Activated T-helper 9 cell treated with anti-CD3 and anti-CD28 coated beads, Interleukin-2, amount 50 U/mL, for 16 hours (primary cell): ENCODE measurements at regions not wholly inside any gene's neighbourhood (a gene's known extent, or its start where the extent isn't known, plus 50 kb on each side); places are given as distances from the start of the nearest gene placed in this dataset.
"Not testable (repeated sequence)": the region's sequence is repeated elsewhere in the genome, so short reads cannot be mapped to it uniquely, and the experiment has no call there.

Source experiments
- DNase-seq: peaks from one replicate; pipeline ENCODE4 v3.0.0-alpha.2; 2020; ENCODE audit warnings: low read depth

DNA sequence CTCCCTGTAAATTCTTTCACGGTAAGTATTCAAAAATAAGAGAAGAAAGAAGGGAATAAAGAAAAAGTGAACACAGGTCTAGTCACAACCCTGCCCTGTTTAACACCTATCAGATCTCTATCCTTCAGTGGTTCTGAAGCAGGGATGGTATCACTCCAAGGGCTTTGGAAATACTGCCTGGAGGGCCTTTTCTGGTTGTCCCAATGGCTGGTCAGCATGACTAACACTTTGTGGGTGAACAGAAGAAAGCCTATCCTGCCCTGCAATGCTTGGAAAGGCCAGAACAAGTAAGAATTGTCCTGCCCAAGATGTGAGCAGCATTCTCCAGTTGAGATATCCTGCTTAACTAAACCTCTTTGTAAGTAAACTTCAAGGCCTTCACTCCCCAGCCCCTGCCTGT is 124.9 kb downstream of the TMEM167A start:
- DNase-seq = no peak

GRCh38 chr5:82944267-82944666 is 132.9 kb downstream of the TMEM167A start:
- not testable (repeated sequence) for DNase-seq

- DNase-seq = no peak
These were observed 134.9 kb downstream of the TMEM167A start for GRCh38 chr5:82942083-82942881.

DNA sequence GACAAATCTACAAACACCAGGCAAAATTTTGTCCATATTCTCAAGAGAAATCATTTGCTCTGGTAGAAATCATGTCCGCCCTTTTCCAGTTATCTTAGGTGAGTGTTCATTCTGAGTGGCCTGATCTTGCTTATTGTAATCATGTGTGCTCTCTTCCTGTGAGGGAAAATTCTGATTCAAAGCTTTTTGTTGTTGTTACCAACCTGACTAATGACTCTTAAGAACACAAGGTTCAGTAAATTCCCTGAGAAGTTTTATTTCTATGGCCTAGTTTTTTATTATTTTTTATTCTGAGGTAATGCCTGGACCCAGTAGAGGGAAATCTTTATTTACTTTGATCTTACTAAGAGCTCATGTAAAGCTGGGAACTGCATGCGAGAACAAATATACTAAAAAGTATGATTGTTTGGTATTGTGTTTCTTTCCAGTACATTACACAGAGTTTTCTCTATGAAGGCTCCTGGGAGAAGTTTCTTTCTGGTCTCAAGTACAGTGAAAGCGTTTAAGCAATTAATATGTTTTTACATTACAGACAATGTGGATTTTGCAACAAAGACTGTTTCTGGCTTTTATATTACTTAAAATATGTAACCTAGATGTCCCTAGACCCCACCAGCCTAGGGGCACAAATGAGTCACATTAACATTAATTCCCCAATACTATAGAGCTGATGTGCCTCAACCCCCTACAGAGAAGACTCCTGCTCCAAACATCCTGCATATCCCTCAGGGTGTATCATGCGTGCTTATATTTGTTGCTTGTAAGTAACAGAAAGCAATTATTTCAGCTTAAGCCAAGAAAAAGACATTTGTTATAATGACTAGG is 138.1 kb downstream of the TMEM167A start:
- no peak for DNase-seq

DNA sequence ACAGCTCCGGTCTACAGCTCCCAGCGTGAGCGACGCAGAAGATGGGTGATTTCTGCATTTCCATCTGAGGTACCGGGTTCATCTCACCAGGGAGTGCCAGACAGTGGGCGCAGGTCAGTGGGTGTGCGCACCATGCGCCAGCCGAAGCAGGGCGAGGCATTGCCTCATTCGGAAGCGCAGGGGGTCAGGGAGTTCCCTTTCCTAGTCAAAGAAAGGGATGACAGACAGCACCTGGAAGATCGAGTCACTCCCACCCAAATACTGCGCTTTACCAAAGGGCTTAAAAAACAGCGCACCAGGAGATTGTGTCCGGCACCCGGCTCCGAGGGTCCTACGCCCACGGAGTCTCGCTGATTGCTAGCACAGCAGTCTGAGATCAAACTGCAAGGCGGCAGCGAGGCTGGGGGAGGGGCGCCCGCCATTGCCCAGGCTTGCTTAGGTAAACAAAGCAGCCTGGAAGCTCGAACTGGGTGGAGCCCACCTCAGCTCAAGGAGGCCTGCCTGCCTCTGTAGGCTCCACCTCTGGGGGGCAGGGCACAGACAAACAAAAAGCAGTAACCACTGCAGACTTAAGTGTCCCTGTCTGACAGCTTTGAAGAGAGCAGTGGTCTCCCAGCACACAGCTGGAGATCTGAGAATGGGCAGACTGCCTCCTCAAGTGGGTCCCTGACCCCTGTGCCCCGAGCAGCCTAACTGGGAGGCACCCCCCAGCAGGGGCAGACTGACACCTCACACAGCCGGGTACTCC is 144.5 kb downstream of the TMEM167A start:
- DNase-seq = not testable (repeated sequence)

GRCh38 chr5:82931110-82931509 is 146.1 kb downstream of the TMEM167A start:
- no peak for DNase-seq

DNA sequence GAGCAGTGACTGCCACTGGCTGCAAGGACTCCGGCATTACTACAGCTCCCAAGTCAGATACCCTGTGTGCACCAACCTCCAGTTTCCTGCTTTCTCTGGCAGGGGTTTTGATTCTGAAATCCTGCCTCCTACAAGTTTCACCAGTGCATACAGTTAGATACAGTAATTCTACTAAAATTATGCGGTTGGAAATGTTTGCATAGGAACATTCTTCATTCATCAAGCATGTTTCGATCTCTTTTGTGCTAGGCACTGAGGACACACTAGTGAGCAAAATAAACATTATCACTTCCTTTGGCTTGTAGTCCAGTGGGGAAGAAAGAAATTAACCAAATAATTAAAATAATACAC is 152.2 kb downstream of the TMEM167A start:
- DNase-seq = no peak

- DNase-seq = no peak
These were observed 152.8 kb downstream of the TMEM167A start for GRCh38 chr5:82924226-82925060.

GRCh38 chr5:82922086-82922734 is 155.0 kb downstream of the TMEM167A start:
- no peak for DNase-seq

DNA sequence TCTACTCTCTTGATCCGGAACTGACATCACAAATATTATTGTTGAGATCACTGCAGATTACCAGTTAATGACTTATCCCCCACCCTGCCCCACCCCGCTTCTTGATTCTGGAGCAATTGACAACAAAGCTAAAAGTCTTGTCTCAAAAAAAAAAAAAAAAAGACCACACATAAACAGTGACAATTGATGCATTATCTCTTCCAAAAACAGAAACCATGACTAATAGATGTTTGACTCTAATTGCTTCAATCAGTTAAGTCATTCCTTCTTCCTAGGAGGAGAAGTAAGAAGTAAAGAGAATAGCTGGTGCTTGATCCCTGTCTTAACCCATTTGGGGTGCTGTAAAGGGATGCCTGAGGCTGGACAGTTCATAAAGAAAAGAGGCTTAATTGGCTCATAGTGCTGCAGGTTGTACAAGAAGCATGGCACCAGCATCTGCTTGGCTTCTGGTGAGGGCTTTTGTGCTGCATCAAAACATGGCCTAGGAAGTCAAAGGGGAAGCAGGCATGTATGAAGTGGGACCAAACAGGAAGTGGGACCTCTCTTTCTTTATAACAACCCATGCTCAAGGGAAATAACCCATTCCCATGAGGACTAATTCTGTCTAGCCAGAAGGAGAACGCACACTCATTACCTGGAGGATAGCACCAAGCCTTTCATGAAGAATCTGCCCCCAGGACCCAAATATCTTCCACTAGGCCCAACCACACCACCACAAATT is 158.7 kb downstream of the TMEM167A start:
- DNase-seq = no peak

DNA sequence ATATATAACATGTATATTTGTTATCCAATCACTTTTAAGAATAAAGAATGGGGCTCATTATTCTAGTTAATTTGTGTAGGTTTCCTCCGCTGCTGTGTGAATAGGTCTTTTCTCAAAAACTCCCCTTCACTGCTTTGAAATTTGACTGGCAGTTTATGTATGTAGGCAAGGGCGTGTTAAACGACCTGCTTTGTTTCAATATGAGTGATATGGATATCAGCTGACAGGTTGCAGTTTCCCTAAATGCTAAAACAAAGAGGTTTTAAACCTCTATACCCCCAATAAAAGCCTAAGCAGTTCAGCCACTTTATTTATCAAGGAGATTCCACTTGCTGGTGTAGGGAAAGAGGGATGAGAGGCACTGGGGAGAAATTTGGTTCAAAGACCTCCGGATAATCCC is 159.6 kb downstream of the TMEM167A start:
- no peak for DNase-seq

DNA sequence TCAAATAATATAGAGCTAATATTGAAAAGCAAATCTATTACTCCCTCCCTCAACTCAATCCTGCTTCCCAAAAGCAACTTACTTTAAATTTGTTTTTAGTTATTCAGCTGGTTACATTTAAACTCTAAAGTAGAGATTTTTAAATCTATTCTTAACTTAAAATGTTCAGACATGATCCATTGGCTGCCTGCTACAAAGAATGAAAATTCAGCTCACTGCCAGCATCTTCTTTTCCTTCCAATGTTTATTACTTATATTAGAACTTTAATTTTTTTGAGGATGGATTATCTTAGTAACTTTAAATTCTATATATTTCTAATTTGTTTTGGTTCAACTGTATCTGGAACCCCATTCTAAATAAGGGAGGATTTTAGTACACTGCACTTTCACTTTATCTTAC is 163.2 kb downstream of the TMEM167A start:
- no peak for DNase-seq

GRCh38 chr5:82912462-82912861 is 164.7 kb downstream of the TMEM167A start:
- no peak for DNase-seq

DNA sequence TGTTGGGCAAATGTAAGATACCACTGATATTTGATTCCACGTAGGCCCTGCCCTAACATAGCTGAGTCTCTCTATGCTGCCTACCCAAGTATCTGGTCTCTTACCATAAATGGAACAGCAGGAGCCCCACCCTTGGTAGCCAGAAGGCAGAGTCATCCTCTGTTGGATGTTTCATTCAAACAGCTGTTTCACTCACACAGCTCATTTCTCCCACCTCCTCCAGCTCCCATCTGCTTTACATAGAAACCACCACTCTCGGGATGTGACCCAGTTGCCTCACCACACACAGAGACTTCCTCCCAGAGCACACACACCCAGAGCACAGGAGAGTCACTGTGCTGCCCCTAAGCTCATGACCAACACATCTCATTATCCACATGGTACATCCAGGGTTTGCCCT is 165.3 kb downstream of the TMEM167A start:
- DNase-seq = no peak

DNA sequence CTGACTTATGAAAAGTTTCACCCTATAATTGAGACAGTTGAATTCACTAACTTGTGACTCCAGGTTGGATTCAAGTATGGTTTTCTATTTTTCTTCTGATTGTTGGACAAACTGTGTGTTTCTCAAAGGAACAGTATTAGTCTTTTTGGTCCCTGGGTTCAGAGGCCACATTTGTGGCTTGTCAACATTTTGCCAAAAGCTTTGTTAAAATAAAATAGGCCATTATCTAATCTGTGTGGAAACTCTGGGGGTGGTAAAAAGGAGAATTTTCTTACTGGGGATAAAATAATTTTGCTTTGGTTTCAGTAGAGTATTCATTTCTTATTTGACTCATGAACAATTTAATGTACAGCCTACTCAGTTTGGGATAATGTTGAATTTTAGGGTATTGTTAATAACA is 166.3 kb downstream of the TMEM167A start:
- no peak for DNase-seq

DNA sequence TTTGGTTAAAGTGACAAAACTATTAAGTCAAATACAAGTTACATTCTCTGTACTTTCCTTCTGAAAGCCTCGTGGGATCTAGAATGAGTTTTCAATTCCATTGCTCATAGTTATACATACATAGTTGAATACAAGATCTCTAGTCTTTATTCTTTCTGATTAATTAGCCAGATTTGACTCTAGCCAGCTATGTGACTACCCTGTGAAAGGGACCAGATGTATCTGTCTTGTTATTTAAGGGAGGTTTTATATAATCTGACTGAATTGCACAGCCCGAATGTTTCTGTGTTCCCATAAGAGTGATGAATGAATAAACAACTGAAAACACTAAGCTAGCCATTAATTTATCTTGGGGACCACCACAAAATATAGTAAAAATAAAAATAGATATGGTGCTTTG is 166.7 kb downstream of the TMEM167A start:
- no peak for DNase-seq

- no peak for DNase-seq
These were observed 167.4 kb downstream of the TMEM167A start for GRCh38 chr5:82909771-82910170.

DNA sequence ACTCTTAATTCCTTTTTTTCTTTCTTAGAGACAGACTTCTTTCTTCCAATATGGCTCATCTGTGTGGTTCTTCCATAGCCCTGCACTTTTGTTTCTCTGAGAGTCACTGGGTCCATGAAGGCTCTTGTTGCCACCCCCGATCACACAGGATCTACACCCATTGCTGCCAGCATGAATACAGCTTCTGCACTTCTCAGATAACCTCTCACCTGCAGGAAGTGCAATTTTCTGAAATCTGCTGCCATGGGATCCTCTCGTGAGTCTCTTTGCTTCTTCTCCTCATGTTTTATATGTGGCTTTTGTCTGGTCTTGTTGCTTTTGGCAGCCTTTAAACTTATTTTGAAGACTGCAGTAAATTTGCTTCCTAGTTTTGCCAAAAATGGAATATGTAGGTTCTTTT is 171.2 kb downstream of the TMEM167A start:
- no peak for DNase-seq

GRCh38 chr5:82901281-82901888 is 175.8 kb downstream of the TMEM167A start:
- DNase-seq = no peak

- DNase-seq = no peak
These were observed 182.5 kb downstream of the TMEM167A start for GRCh38 chr5:82894716-82895115.
